Panc1 (cell line): ENCODE measurements at regions not wholly inside any gene's neighbourhood (a gene's known extent, or its start where the extent isn't known, plus 50 kb on each side); places are given as distances from the start of the nearest gene placed in this dataset.

ENCODE experiments used
- CTCF ChIP-seq: fragments of 450-650 bp; IDR thresholded peaks from 2 replicates; pipeline ENCODE4 v1.5.1; 2017; ENCODE audit warnings: mild to moderate bottlenecking
- REST ChIP-seq, 2 experiments: IDR thresholded peaks; 2 replicates each; pipeline ENCODE4 v1.6.1; 2011 to 2012; ENCODE audit warnings: low read depth in 2 of 2, control low read depth in 1 of 2, low read length in 1 of 2, mild to moderate bottlenecking in 1 of 2, moderate library complexity in 1 of 2; ENCODE audit not compliant: insufficient read depth in 1 of 2

- TF ChIP-seq CTCF (no peak), REST (IDR thresholded peaks at IDR 0.05; ENCODE audit: insufficient read depth in 1 of 2, low read depth in 2 of 2, low read length in 1 of 2) (no peak)
These were observed 104.3 kb upstream of the SPATA31D4 start for GRCh38 chr9:81823672-81824554.
